DOHH2 (cell line): ENCODE measurements at regions not wholly inside any gene's neighbourhood (a gene's known extent, or its start where the extent isn't known, plus 50 kb on each side); places are given as distances from the start of the nearest gene placed in this dataset.

Experiments used
- H3F3A ChIP-seq: fragments of 200-600 bp; sonication (generic), shearing (Covaris generic); 2 replicates; pipeline ENCODE4 v1.6.0; 2016; ENCODE audit warnings: antibody characterized with exemption, mild to moderate bottlenecking; ENCODE audit not compliant: control insufficient read depth, insufficient read depth
- H3K27ac ChIP-seq: fragments of 200-600 bp; sonication (generic); 2 replicates; pipeline ENCODE4 v1.5.1; 2014; ENCODE audit warnings: low read depth, mild to moderate bottlenecking, low read length, moderate library complexity
- H3K27me3 ChIP-seq: fragments of 200-600 bp; sonication (generic); 2 replicates; pipeline ENCODE4 v1.6.1; 2014; ENCODE audit warnings: mild to moderate bottlenecking, low read length, mixed read lengths; ENCODE audit not compliant: control insufficient read depth
- H3K36me3 ChIP-seq: fragments of 200-600 bp; sonication (generic); 2 replicates; pipeline ENCODE4 v1.6.1; 2014; ENCODE audit warnings: mild to moderate bottlenecking, low read length, moderate library complexity, mixed read lengths; ENCODE audit not compliant: control insufficient read depth
- H3K4me1 ChIP-seq: fragments of 200-600 bp; sonication (generic); 2 replicates; pipeline ENCODE4 v1.6.1; 2014; ENCODE audit warnings: mild to moderate bottlenecking, low read length, mixed read lengths; ENCODE audit not compliant: control insufficient read depth
- H3K4me2 ChIP-seq: fragments of 200-600 bp; sonication (generic); 2 replicates; pipeline ENCODE4 v1.6.0; 2014; ENCODE audit warnings: mild to moderate bottlenecking, low read length, moderate library complexity
- H3K4me3 ChIP-seq: fragments of 200-600 bp; sonication (generic); 2 replicates; pipeline ENCODE4 v1.5.1; 2014; ENCODE audit warnings: mild to moderate bottlenecking, low read length, mixed read lengths
- H3K79me2 ChIP-seq: fragments of 200-600 bp; sonication (generic); 2 replicates; pipeline ENCODE4 v1.6.1; 2014; ENCODE audit warnings: mild to moderate bottlenecking, low read length, mixed read lengths; ENCODE audit not compliant: control insufficient read depth
- H3K9me2 ChIP-seq: fragments of 200-600 bp; sonication (generic); replicated peaks from 2 replicates; pipeline ENCODE4 v1.6.1; 2014; ENCODE audit warnings: mild to moderate bottlenecking, low read length, mixed read lengths; ENCODE audit not compliant: control insufficient read depth
- H3K9me3 ChIP-seq: fragments of 200-600 bp; sonication (generic); 2 replicates; pipeline ENCODE4 v1.6.1; 2014; ENCODE audit warnings: antibody characterized with exemption, low read length, mixed read lengths; ENCODE audit not compliant: control insufficient read depth, insufficient read depth
- H4K20me1 ChIP-seq: fragments of 200-600 bp; sonication (generic); 2 replicates; pipeline ENCODE4 v1.6.0; 2014; ENCODE audit warnings: low read depth, mild to moderate bottlenecking, antibody characterized with exemption, low read length, moderate library complexity; ENCODE audit not compliant: control insufficient read depth, insufficient read depth
- CTCF ChIP-seq: fragments of 200-600 bp; sonication (generic); IDR thresholded peaks from one replicate; pipeline ENCODE4 v1.5.1; 2014; ENCODE audit warnings: antibody characterized with exemption, mild to moderate bottlenecking, low read depth, low read length; ENCODE audit not compliant: poor library complexity, severe bottlenecking
- EZH2phosphoT487 ChIP-seq: fragments of 200-600 bp; sonication (generic); IDR thresholded peaks from 2 replicates; pipeline ENCODE4 v1.6.1; 2017; ENCODE audit warnings: borderline replicate concordance, mild to moderate bottlenecking, antibody characterized with exemption, low read length, moderate library complexity, mixed read lengths

- no peaks in the 10 kb centered on the region for H3F3A ChIP-seq
- TF ChIP-seq EZH2phosphoT487 (no peak), CTCF (no peak)
Measured at GRCh38 chr13:47139519-47139918, 242.7 kb upstream of the HTR2A start.

DNA sequence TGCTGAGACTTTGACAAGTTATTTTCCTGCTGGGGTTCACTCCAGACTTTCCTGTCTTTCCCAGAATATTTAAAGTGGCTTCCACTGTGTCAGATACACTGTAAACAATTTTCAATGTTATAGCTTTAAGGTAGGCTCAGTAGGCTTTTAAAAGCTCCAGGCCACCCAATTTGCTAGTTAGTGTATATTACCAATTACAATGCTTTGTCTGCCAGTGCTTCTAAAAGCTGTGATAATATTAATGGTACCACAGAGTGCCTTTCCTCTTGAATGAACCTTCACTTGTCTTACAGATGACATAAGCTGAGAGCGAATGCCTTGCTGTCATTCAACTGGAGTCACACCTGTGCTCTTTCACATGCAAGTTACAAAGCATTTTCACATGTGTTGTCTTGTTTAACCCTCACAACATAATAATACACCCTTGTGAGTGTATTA is 239.7 kb upstream of the HTR2A start:
- Histone ChIP-seq H3K27me3 (no peaks in the 10 kb centered on the region), H4K20me1 (no peaks in the 10 kb centered on the region), H3K4me2 (no peak overlapping the region), H3K4me3 (no peak overlapping the region), H3K4me1 (no peaks in the 10 kb centered on the region), H3K36me3 (no peaks in the 10 kb centered on the region), H3F3A (no peaks in the 10 kb centered on the region), H3K79me2 (no peaks in the 10 kb centered on the region), H3K9me3 (no peaks in the 10 kb centered on the region), H3K9me2 (no peaks in the 10 kb centered on the region; the same call in 1 of the 2 replicates), H3K27ac (no peak overlapping the region)
- TF ChIP-seq EZH2phosphoT487 (no peak), CTCF (no peak)

More at GRCh38 chr13:47139519-47139918, 242.7 kb upstream of the HTR2A start:
- no peaks in the 10 kb centered on the region for H3K27me3 ChIP-seq
- no peak overlapping the region for H3K4me3 ChIP-seq
- H3K27ac ChIP-seq, result no peak overlapping the region
- H3K9me2 ChIP-seq, result no peaks in the 10 kb centered on the region
- H3K36me3 ChIP-seq, result no peaks in the 10 kb centered on the region
- H3K9me3 ChIP-seq, result no peaks in the 10 kb centered on the region
- H3K79me2 ChIP-seq, result no peaks in the 10 kb centered on the region
- no peaks in the 10 kb centered on the region for H4K20me1 ChIP-seq
- H3K4me2 ChIP-seq, result no peak overlapping the region
- H3K4me1 ChIP-seq, result no peaks in the 10 kb centered on the region

DNA sequence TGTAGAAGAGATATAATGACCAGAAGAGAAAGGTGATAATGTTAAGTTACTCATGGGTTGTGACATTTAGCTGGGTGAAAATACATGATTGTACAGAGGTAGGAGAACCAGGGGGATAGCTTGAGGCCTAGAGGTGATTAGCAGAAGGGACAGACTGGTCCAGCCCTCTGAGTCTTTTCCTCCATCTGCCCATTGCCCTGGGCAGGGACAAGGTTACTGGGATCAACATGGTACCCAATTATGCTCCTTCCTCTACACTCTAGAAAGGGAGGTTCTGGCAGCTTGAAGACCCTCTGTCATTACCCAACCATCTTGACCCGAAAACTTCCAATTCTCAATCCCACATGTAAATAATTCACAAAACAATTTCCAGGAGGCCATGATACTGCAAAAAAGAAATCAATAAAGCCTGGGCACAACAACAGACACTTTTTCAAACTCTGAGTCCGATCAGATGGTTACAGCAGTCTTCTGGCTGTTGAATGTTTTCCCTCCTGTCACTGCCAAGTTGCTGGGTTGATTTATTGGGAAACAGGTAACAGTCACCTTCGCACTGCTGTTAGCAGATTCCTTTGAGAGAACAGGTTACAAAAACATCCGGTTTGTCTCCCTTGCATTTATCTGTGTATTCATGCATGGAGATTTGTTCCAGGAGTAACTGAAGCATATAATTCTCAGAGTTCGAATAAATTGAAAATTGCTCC is 239.1 kb upstream of the HTR2A start:
- TF ChIP-seq CTCF (no peak), EZH2phosphoT487 (no peak)
- H3K27me3 ChIP-seq, result no peaks in the 10 kb centered on the region
- no peaks in the 10 kb centered on the region for H3K79me2 ChIP-seq
- no peak overlapping the region for H3K27ac ChIP-seq
- no peaks in the 10 kb centered on the region for H3F3A ChIP-seq
- H3K9me2 ChIP-seq, result no peaks in the 10 kb centered on the region; the same call in 1 of the 2 replicates
- H3K4me2 ChIP-seq, result no peak overlapping the region
- H3K9me3 ChIP-seq, result no peaks in the 10 kb centered on the region
- H3K36me3 ChIP-seq, result no peaks in the 10 kb centered on the region
- no peaks in the 10 kb centered on the region for H3K4me1 ChIP-seq
- H3K4me3 ChIP-seq, result no peak overlapping the region
- H4K20me1 ChIP-seq, result no peaks in the 10 kb centered on the region
